A549 (cell line): ENCODE measurements at regions not wholly inside any gene's neighbourhood (a gene's known extent, or its start where the extent isn't known, plus 50 kb on each side); places are given as distances from the start of the nearest gene placed in this dataset.

Experiments used
- ATAC-seq, 2 experiments: fragments of 200-7000 bp in 1 of 2; fragments of >200 bp in 1 of 2; cut with Nextera tagmentation in 1 of 2; cut with Tn5 transposase in 1 of 2; 3 replicates each; pipeline versions ENCODE4 v1.8.0 to v1.9.1; 2018 to 2020; ENCODE audit warnings: mild to moderate bottlenecking in 1 of 2, moderate library complexity in 1 of 2
- CTCF ChIA-PET: fragments of 300-600 bp; sonication (Branson Sonifier 250); formaldehyde crosslinking; extraction: SDS; loops from one replicate; lab custom pipeline; 2021; ENCODE audit warnings: antibody characterized with exemption, inconsistent platforms; lab: Yijun Ruan, JAX
- POLR2A ChIA-PET: fragments of 350-600 bp; formaldehyde crosslinking; extraction: SDS; loops from one replicate; lab custom pipeline; 2021; ENCODE audit warnings: antibody characterized with exemption, inconsistent platforms; lab: Yijun Ruan, JAX
- DNase-seq, 2 experiments: peaks; one replicate each; pipeline versions ENCODE4 v3.0.0 to v3.0.0-alpha.2; 2011 to 2016; ENCODE audit warnings: low read depth in 1 of 2, low spot score in 1 of 2
- FAIRE-seq: peaks from 2 replicates; lab custom pipeline; 2011; peaks lifted over from hg19 to GRCh38; lab: Jason Lieb, UNC
- H3K27ac ChIP-seq, 2 experiments: fragments of >200 bp; sonication (Bioruptor Twin); formaldehyde crosslinking; 3 replicates each; pipeline ENCODE4 v1.5.1; 2016 to 2017
- H3K4me1 ChIP-seq: fragments of >200 bp; sonication (Bioruptor Twin); formaldehyde crosslinking; 3 replicates; pipeline ENCODE4 v1.6.1; 2016
- H3K4me2 ChIP-seq: fragments of >200 bp; sonication (Bioruptor Twin); formaldehyde crosslinking; 3 replicates; pipeline ENCODE4 v1.6.1; 2016
- H3K4me3 ChIP-seq: fragments of >200 bp; sonication (Bioruptor Twin); formaldehyde crosslinking; 3 replicates; pipeline ENCODE4 v1.5.1; 2016
- H3K9me3 ChIP-seq: fragments of >200 bp; sonication (Bioruptor Twin); formaldehyde crosslinking; 3 replicates; pipeline ENCODE4 v1.6.1; 2016
- CHD2 ChIP-seq: fragments of 150-350 bp; IDR thresholded peaks from 2 replicates; pipeline ENCODE4 v1.6.1; 2014; ENCODE audit warnings: low read length; ENCODE audit not compliant: partially characterized antibody
- CHD4 ChIP-seq: fragments of 200-600 bp; sonication (generic); IDR thresholded peaks from 2 replicates; pipeline ENCODE4 v1.6.1; 2016; ENCODE audit warnings: antibody characterized with exemption, mild to moderate bottlenecking, borderline replicate concordance
- EHMT2 ChIP-seq: fragments of 200-600 bp; sonication (generic); IDR thresholded peaks from 2 replicates; pipeline ENCODE4 v1.6.1; 2016; ENCODE audit warnings: antibody characterized with exemption, low read depth, mild to moderate bottlenecking, moderate library complexity
- EP300 ChIP-seq, 2 experiments: fragments of >200 bp; sonication (Bioruptor Twin); formaldehyde crosslinking; IDR thresholded peaks; 2 replicates in 1 of 2; 3 replicates in 1 of 2; pipeline ENCODE4 v1.6.1; 2016 to 2017
- ESRRA ChIP-seq: fragments of 150-350 bp; IDR thresholded peaks from 2 replicates; pipeline ENCODE4 v1.6.1; 2014; ENCODE audit warnings: mild to moderate bottlenecking, low read length, borderline replicate concordance
- FOXS1 ChIP-seq: fragments of 250-450 bp; sonication (Bioruptor Pico); IDR thresholded peaks from 2 replicates; pipeline ENCODE4 v1.5.0; 2020; ENCODE audit warnings: mild to moderate bottlenecking, moderate library complexity
- HOXB5 ChIP-seq: fragments of 250-450 bp; sonication (Bioruptor Pico); IDR thresholded peaks from 2 replicates; pipeline ENCODE4 v1.5.0; 2020; ENCODE audit warnings: mild to moderate bottlenecking, moderate library complexity
- JUN ChIP-seq, 2 experiments: fragments of >200 bp; sonication (Bioruptor Twin); formaldehyde crosslinking; IDR thresholded peaks; 2 replicates in 1 of 2; 3 replicates in 1 of 2; pipeline ENCODE4 v1.6.1; 2016 to 2017
- JUNB ChIP-seq: fragments of >200 bp; sonication (Bioruptor Twin); formaldehyde crosslinking; IDR thresholded peaks from 2 replicates; pipeline ENCODE4 v1.6.1; 2016
- NFE2L2 ChIP-seq: fragments of 150-350 bp; conservative IDR thresholded peaks from 2 replicates; pipeline ENCODE4 v1.6.1; 2014; ENCODE audit warnings: low read length
- NPAS2 ChIP-seq: fragments of 250-450 bp; sonication (Bioruptor Pico); IDR thresholded peaks from 2 replicates; pipeline ENCODE4 v1.8.0; 2022; ENCODE audit warnings: mild to moderate bottlenecking, moderate library complexity, borderline replicate concordance
- RAD21 ChIP-seq, 2 experiments: fragments of >200 bp in 1 of 2; sonication (Bioruptor Twin) in 1 of 2; formaldehyde crosslinking in 1 of 2; IDR thresholded peaks in 1 of 2; conservative IDR thresholded peaks in 1 of 2; 2 replicates in 1 of 2; 3 replicates in 1 of 2; pipeline ENCODE4 v1.6.1; 2012 to 2018; ENCODE audit warnings: inconsistent platforms in 1 of 2
- TP53 ChIP-seq: fragments of 250-450 bp; sonication (Bioruptor Pico); IDR thresholded peaks from 2 replicates; pipeline ENCODE4 v1.5.0; 2021; ENCODE audit warnings: mild to moderate bottlenecking, moderate library complexity
- ZFP36 ChIP-seq: fragments of 450-650 bp; IDR thresholded peaks from 2 replicates; pipeline ENCODE4 v1.6.1; 2014; ENCODE audit warnings: borderline replicate concordance; ENCODE audit not compliant: partially characterized antibody
- WGBS: methylation state at CpG from one replicate; pipeline ENCODE4 v1.1.6; 2017; ENCODE audit errors: missing lambda C conversion rate; 5-methylcytosine and 5-hydroxymethylcytosine counted together
- TF ChIP-seq, protein P1 (sequence below): fragments of >200 bp; sonication (Bioruptor Twin); formaldehyde crosslinking; IDR thresholded peaks from 2 replicates; pipeline ENCODE4 v1.6.1; 2016
- TF ChIP-seq, protein P2 (sequence below): IDR thresholded peaks from 2 replicates; pipeline ENCODE4 v1.6.1; 2012
- TF ChIP-seq, protein P3 (sequence below): IDR thresholded peaks from 2 replicates; pipeline ENCODE4 v1.6.1; 2012; ENCODE audit warnings: low read depth, borderline replicate concordance
- TF ChIP-seq, protein P4 (sequence below): fragments of >200 bp; sonication (Bioruptor Twin); formaldehyde crosslinking; IDR thresholded peaks from 3 replicates; pipeline ENCODE4 v1.5.1; 2016
- TF ChIP-seq, protein P5 (sequence below): fragments of 200-600 bp; sonication (generic); IDR thresholded peaks from 2 replicates; pipeline ENCODE4 v1.6.1; 2016; ENCODE audit warnings: antibody characterized with exemption, mild to moderate bottlenecking, moderate library complexity
- TF ChIP-seq, protein P6 (sequence below): fragments of 250-450 bp; sonication (Bioruptor Pico); IDR thresholded peaks from 2 replicates; pipeline ENCODE4 v1.5.0; 2020; ENCODE audit warnings: low read depth, mild to moderate bottlenecking, moderate library complexity

DNA sequence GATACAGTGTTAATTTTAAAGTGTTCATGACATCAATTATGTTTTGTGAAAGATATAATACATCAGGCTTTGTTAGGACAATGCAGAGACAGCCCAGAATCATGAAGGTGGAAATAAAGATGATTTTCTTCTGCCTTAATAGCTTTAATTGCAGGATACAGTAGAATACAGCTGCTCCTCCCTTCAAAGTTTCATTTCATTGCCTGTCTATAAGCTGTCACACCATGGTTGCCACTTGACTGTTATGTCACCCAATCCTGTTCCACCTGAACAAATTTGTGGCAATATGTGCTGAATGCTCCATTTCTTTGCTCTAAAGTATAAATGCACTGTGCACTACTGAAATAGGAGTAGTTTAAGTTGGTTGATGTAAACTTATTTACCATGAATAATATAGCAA, 537.8 kb upstream of the ROBO2 start:
- FAIRE-seq = no peak
- H3K4me3 ChIP-seq = no peak overlapping the region
- no peak for DNase-seq
- H3K9me3 ChIP-seq = no peaks in the 10 kb centered on the region; the same call in 2 of the 3 replicates
- TF ChIP-seq ZFP36 (no peak), EP300 (IDR thresholded peaks at IDR 0.05) (no peak), NPAS2 (no peak), RAD21 (conservative IDR thresholded peaks at IDR 0.05 in 1 of 2, IDR thresholded peaks at IDR 0.05 in 1 of 2) (no peak), EHMT2 (no peak), TP53 (CRISPR knock-in tag) (no peak)
- TF ChIP-seq, protein P1, sequence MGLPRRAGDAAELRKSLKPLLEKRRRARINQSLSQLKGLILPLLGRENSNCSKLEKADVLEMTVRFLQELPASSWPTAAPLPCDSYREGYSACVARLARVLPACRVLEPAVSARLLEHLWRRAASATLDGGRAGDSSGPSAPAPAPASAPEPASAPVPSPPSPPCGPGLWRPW = no peak
- TF ChIP-seq, protein P2, sequence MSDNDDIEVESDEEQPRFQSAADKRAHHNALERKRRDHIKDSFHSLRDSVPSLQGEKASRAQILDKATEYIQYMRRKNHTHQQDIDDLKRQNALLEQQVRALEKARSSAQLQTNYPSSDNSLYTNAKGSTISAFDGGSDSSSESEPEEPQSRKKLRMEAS = no peak
- H3K4me2 ChIP-seq = no peak overlapping the region
- CTCF ChIA-PET = no interaction called here
- POLR2A ChIA-PET = no interaction called here
- H3K4me1 ChIP-seq = no peaks in the 10 kb centered on the region
- no peak overlapping the region for H3K27ac ChIP-seq
- no peak for ATAC-seq

DNA sequence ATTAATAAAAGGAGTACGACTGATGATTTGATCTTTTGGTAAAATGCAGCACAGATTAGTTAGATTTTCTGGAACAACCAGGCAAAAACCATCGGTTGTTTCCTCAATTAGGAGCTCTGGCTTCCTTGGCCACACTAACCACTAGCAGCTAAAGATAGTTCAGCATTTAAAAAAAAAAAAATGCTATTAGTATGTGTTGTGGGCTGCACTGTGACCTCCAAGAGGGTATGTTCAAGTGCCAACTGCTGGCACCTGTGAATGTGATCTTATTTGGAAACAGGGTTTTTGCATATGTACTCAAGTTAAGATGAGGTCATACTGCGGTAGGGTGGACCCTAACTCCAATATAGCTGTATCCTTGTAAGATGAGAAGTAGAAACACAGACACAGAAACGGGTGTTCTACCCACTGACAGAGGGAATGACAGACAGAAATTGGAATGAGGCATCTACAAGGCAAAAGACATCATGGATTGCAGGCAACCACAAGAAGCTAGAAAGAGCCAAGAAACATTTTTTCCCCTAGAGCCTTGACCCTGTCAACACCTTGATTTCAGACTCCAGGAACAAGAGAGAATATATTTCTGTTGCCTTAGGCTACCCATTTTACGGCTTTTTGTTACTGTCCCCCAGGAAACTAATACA, 534.6 kb upstream of the ROBO2 start:
- H3K4me3 ChIP-seq = no peak overlapping the region
- 3% methylated on average over 5 of the region's 5 CpGs for WGBS
- CTCF ChIA-PET = no interaction called here
- TF ChIP-seq FOXS1 (CRISPR knock-in tag) (no peak), ESRRA (no peak), JUNB (no peak), CHD4 (no peak), CHD2 (no peak), TP53 (CRISPR knock-in tag) (no peak), HOXB5 (CRISPR knock-in tag) (no peak), JUN (IDR thresholded peaks at IDR 0.05) (no peak), NFE2L2 (no peak), NPAS2 (no peak), EHMT2 (no peak)
- TF ChIP-seq, protein P3, sequence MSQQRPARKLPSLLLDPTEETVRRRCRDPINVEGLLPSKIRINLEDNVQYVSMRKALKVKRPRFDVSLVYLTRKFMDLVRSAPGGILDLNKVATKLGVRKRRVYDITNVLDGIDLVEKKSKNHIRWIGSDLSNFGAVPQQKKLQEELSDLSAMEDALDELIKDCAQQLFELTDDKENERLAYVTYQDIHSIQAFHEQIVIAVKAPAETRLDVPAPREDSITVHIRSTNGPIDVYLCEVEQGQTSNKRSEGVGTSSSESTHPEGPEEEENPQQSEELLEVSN = no peak
- TF ChIP-seq, protein P2 = no peak
- TF ChIP-seq, protein P4, sequence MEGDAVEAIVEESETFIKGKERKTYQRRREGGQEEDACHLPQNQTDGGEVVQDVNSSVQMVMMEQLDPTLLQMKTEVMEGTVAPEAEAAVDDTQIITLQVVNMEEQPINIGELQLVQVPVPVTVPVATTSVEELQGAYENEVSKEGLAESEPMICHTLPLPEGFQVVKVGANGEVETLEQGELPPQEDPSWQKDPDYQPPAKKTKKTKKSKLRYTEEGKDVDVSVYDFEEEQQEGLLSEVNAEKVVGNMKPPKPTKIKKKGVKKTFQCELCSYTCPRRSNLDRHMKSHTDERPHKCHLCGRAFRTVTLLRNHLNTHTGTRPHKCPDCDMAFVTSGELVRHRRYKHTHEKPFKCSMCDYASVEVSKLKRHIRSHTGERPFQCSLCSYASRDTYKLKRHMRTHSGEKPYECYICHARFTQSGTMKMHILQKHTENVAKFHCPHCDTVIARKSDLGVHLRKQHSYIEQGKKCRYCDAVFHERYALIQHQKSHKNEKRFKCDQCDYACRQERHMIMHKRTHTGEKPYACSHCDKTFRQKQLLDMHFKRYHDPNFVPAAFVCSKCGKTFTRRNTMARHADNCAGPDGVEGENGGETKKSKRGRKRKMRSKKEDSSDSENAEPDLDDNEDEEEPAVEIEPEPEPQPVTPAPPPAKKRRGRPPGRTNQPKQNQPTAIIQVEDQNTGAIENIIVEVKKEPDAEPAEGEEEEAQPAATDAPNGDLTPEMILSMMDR = no peak
- TF ChIP-seq, protein P1 = no peak
- TF ChIP-seq, protein P5, sequence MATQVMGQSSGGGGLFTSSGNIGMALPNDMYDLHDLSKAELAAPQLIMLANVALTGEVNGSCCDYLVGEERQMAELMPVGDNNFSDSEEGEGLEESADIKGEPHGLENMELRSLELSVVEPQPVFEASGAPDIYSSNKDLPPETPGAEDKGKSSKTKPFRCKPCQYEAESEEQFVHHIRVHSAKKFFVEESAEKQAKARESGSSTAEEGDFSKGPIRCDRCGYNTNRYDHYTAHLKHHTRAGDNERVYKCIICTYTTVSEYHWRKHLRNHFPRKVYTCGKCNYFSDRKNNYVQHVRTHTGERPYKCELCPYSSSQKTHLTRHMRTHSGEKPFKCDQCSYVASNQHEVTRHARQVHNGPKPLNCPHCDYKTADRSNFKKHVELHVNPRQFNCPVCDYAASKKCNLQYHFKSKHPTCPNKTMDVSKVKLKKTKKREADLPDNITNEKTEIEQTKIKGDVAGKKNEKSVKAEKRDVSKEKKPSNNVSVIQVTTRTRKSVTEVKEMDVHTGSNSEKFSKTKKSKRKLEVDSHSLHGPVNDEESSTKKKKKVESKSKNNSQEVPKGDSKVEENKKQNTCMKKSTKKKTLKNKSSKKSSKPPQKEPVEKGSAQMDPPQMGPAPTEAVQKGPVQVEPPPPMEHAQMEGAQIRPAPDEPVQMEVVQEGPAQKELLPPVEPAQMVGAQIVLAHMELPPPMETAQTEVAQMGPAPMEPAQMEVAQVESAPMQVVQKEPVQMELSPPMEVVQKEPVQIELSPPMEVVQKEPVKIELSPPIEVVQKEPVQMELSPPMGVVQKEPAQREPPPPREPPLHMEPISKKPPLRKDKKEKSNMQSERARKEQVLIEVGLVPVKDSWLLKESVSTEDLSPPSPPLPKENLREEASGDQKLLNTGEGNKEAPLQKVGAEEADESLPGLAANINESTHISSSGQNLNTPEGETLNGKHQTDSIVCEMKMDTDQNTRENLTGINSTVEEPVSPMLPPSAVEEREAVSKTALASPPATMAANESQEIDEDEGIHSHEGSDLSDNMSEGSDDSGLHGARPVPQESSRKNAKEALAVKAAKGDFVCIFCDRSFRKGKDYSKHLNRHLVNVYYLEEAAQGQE = no peak
- TF ChIP-seq, protein P6, sequence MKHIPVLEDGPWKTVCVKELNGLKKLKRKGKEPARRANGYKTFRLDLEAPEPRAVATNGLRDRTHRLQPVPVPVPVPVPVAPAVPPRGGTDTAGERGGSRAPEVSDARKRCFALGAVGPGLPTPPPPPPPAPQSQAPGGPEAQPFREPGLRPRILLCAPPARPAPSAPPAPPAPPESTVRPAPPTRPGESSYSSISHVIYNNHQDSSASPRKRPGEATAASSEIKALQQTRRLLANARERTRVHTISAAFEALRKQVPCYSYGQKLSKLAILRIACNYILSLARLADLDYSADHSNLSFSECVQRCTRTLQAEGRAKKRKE (CRISPR knock-in tag) = no peak
- TF ChIP-seq, all 56 proteins: peak for 0
- FAIRE-seq (no peak), DNase-seq (no peak), ATAC-seq (no peak)
- no peak overlapping the region for H3K4me2 ChIP-seq
- H3K9me3 ChIP-seq = no peaks in the 10 kb centered on the region; the same call in 2 of the 3 replicates
- no peak overlapping the region for H3K27ac ChIP-seq
- no peaks in the 10 kb centered on the region for H3K4me1 ChIP-seq
- POLR2A ChIA-PET = no interaction called here
